K562 (cell line): ENCODE measurements at regions not wholly inside any gene's neighbourhood (a gene's known extent, or its start where the extent isn't known, plus 50 kb on each side); places are given as distances from the start of the nearest gene placed in this dataset.
"Not testable (repeated sequence)": the region's sequence is repeated elsewhere in the genome, so short reads cannot be mapped to it uniquely, and the experiment has no call there.

ENCODE experiments used
- ATAC-seq: fragments of 200-7000 bp; cut with Tn5 transposase; 3 replicates; pipeline ENCODE4 v1.9.1; 2020; ENCODE audit warnings: moderate library complexity
- BruUV-seq: library from RNA; stranded (reverse); fragments of 400-500 nt; replicated peaks from 2 replicates; lab custom pipeline; 2021; lab: Mats Ljungman, UMichigan
- CTCF ChIA-PET: fragments of 300-600 bp; formaldehyde crosslinking; extraction: SDS; loops from one replicate; lab custom pipeline; 2021; ENCODE audit warnings: low intra/inter-chr PET ratio; lab: Yijun Ruan, JAX
- POLR2A ChIA-PET: fragments of 300-600, 350-650 bp; sonication (Branson Sonifier 250); formaldehyde crosslinking; extraction: SDS; loops from one replicate; lab custom pipeline; 2021; ENCODE audit warnings: antibody characterized with exemption, inconsistent platforms; lab: Yijun Ruan, JAX
- DNase-seq, 4 experiments: peaks; one replicate each; pipeline versions ENCODE4 v3.0.0 to v3.0.0-alpha.2; 2011 to 2018; ENCODE audit warnings: low spot score in 3 of 4, mixed read lengths in 3 of 4; ENCODE audit errors: extremely low read depth in 1 of 4
- FAIRE-seq: peaks from 2 replicates; lab custom pipeline; 2011; peaks lifted over from hg19 to GRCh38; lab: Jason Lieb, UNC
- H2AFZ ChIP-seq: 2 replicates; pipeline ENCODE4 v1.6.0; 2011; ENCODE audit warnings: low read depth, low read length, control low read depth, inconsistent platforms
- H3K27ac ChIP-seq: fragments of 200-600 bp; 3 replicates; pipeline ENCODE4 v1.8.0; 2011; ENCODE audit warnings: low read depth, mild to moderate bottlenecking, control low read depth, inconsistent platforms, low read length, moderate library complexity, mixed read lengths; ENCODE audit errors: extremely low read depth
- H3K27me3 ChIP-seq, 2 experiments: fragments of 300-600 bp in 1 of 2; 2 replicates in 1 of 2; 3 replicates in 1 of 2; pipeline versions ENCODE4 v1.6.0 to v1.8.0; 2011; ENCODE audit warnings: inconsistent platforms in 2 of 2, low read length in 2 of 2, mild to moderate bottlenecking in 1 of 2, mixed read lengths in 1 of 2, moderate library complexity in 1 of 2; ENCODE audit not compliant: control insufficient read depth in 2 of 2, insufficient read depth in 2 of 2
- H3K36me3 ChIP-seq: fragments of 300-600 bp; 3 replicates; pipeline ENCODE4 v1.8.0; 2011; ENCODE audit warnings: mild to moderate bottlenecking, low read length, inconsistent platforms; ENCODE audit not compliant: control insufficient read depth, insufficient read depth
- H3K4me1 ChIP-seq, 2 experiments: fragments of 200-600 bp in 1 of 2; replicated peaks in 1 of 2; 2 replicates in 1 of 2; 3 replicates in 1 of 2; pipeline versions ENCODE4 v1.5.1 to v1.8.0; 2011; ENCODE audit warnings: inconsistent platforms in 2 of 2, low read length in 2 of 2, mild to moderate bottlenecking in 1 of 2, mixed read lengths in 1 of 2, moderate library complexity in 1 of 2; ENCODE audit not compliant: control insufficient read depth in 2 of 2, insufficient read depth in 2 of 2
- H3K4me2 ChIP-seq: 2 replicates; pipeline ENCODE4 v1.6.1; 2011; ENCODE audit warnings: low read length, control low read depth, inconsistent platforms, mixed read lengths; ENCODE audit not compliant: insufficient read depth
- H3K4me3 ChIP-seq: fragments of 200-600 bp; sonication (generic), shearing (Covaris generic); 2 replicates; pipeline ENCODE4 v1.5.1; 2016; ENCODE audit warnings: control low read depth, inconsistent platforms
- H3K79me2 ChIP-seq: fragments of 200-600 bp; 3 replicates; pipeline ENCODE4 v1.8.0; 2011; ENCODE audit warnings: low read length, inconsistent platforms; ENCODE audit not compliant: control insufficient read depth, insufficient read depth
- H3K9ac ChIP-seq, 2 experiments: 2 replicates each; pipeline versions ENCODE4 v1.6.0 to v1.6.1; 2011; ENCODE audit warnings: low read depth in 2 of 2, low read length in 2 of 2, control low read depth in 1 of 2, inconsistent platforms in 1 of 2, mild to moderate bottlenecking in 1 of 2, mixed read lengths in 1 of 2; ENCODE audit not compliant: insufficient read depth in 1 of 2
- H3K9me1 ChIP-seq: one replicate; pipeline ENCODE4 v1.6.0; 2011; ENCODE audit warnings: inconsistent platforms, mild to moderate bottlenecking, low read length, moderate library complexity; ENCODE audit not compliant: control insufficient read depth, insufficient read depth
- H3K9me3 ChIP-seq: replicated peaks from 2 replicates; pipeline ENCODE4 v1.5.1; 2011; ENCODE audit warnings: low read depth, low read length, inconsistent platforms; ENCODE audit not compliant: control insufficient read depth, insufficient read depth
- H4K20me1 ChIP-seq: replicated peaks from 2 replicates; pipeline ENCODE4 v1.6.1; 2011; ENCODE audit warnings: low read length, inconsistent platforms, mixed read lengths; ENCODE audit not compliant: control insufficient read depth, insufficient read depth
- ZNF707 ChIP-seq: fragments of 250-450 bp; sonication (Bioruptor Pico); conservative IDR thresholded peaks from 2 replicates; pipeline ENCODE4 v1.8.0; 2022; ENCODE audit warnings: inconsistent platforms, mild to moderate bottlenecking, moderate library complexity
- WGBS: fragments of 100-300 bp; shearing (Covaris generic); methylation state at CpG from one replicate; pipeline ENCODE4 v1.1.6; 2016; ENCODE audit warnings: low coverage, mixed read lengths; ENCODE audit not compliant: insufficient coverage; ENCODE audit errors: missing lambda C conversion rate; 5-methylcytosine and 5-hydroxymethylcytosine counted together
- in situ Hi-C: fragments of 300-500 bp; cut with MboI; formaldehyde crosslinking; loops from 4 replicates; pipeline ENCODE4 v1.15.0; 2018; ENCODE audit warnings: inconsistent platforms, mixed read lengths
- intact Hi-C: fragments of 100-400 bp; cut with micrococcal nuclease; formaldehyde crosslinking; loops from 2 replicates; pipeline ENCODE4 v1.14.2; 2022

DNA sequence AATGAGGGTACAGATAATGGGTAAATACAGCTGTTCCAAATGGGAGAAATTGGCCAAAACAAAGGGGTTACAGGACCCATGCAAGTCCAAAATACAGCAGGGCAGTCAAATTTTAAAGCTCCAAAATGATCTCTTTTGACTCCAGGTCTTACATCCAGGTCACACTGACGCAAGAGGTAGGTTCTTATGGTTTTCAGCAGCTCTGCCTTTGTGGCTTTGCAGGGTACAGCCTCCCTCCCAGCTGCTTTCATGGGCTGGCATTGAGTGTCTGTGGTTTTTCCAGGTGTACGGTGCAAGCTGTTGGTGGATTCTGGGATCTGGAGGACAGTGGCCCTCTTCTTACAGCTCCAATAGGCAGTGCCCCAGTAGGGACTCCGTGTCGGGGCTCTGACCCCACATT, 254.6 kb downstream of the RPLP1 start:
- H4K20me1 ChIP-seq, H3K4me2 ChIP-seq, in situ Hi-C loops, H3K9ac ChIP-seq, H3K27ac ChIP-seq, H3K4me1 ChIP-seq, H3K9me3 ChIP-seq, H3K36me3 ChIP-seq, CTCF ChIA-PET, ATAC-seq, H3K27me3 ChIP-seq, H3K79me2 ChIP-seq, BruUV-seq, H3K9me1 ChIP-seq, H2AFZ ChIP-seq, DNase-seq, H3K4me3 ChIP-seq, FAIRE-seq, intact Hi-C loops: not testable (repeated sequence)
- POLR2A ChIA-PET, result interaction anchor here (0.6 to 0.7 kb wide), 2 partner anchors 11 to 668 kb away, joined by 3 read pairs; no protein-coding TSS in a partner anchor
- WGBS, result 0% methylated on average over 4 of the region's 4 CpGs

DNA sequence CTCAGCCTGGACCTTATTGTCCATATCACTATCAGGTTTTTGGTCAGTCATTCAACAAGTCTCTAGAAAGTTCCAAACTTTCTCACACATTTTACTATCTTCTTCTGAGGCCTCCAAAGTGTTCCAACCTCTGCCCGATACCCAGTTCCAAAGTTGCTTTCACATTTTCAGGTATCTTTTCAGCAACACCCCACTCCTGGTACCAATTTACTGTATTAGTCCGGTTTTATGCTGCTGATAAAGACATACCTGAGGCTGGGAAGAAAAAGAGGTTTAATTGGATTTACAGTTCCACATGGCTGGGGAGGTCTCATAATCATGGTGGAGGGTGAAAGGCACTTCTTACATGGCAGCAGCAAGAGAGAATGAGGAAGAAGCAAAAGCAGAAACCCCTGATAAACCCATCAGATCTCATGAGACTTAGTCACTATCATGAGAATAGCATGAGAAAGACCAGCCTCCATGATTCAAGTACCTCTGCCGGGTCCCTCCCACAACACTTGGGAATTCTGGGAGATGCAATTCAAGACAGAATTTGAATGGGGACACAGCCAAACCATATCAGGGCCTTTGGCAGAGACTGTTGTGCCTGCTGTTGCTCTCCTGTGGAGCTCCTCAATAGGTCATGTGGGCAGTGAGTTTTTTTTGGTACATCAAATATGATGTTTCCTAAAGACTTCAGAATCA, 256.0 kb downstream of the RPLP1 start:
- 0% methylated on average over 3 of the region's 3 CpGs for WGBS
- peak; percentile 96 for TF ChIP-seq ZNF707 (CRISPR knock-in tag)
- H2AFZ ChIP-seq, in situ Hi-C loops, H3K9me3 ChIP-seq, H3K4me2 ChIP-seq, ATAC-seq, H3K27ac ChIP-seq, H3K79me2 ChIP-seq, intact Hi-C loops, FAIRE-seq, H3K36me3 ChIP-seq, H3K4me1 ChIP-seq, H3K9me1 ChIP-seq, H3K9ac ChIP-seq, H3K4me3 ChIP-seq, POLR2A ChIA-PET, H3K27me3 ChIP-seq, H4K20me1 ChIP-seq, DNase-seq, CTCF ChIA-PET, BruUV-seq: not testable (repeated sequence)
